Esophagus muscularis mucosa (tissue), 4 donors: ENCODE measurements at regions not wholly inside any gene's neighbourhood (a gene's known extent, or its start where the extent isn't known, plus 50 kb on each side); places are given as distances from the start of the nearest gene placed in this dataset.

Experiments
- DNase-seq: peaks from one replicate; pipeline ENCODE4 v3.0.0-alpha.2; 2017; ENCODE audit errors: extremely low spot score
- H3K27ac ChIP-seq, 4 donors: fragments of 200-600 bp; sonication (generic); replicated peaks in 1 of 4; 1 replicate in 3 of 4; 2 replicates in 1 of 4; pipeline ENCODE4 v1.5.1; 2016 to 2019; ENCODE audit warnings: mild to moderate bottlenecking in 1 of 4
- H3K27me3 ChIP-seq, 4 donors: fragments of 200-600 bp; sonication (generic); one replicate each; pipeline versions ENCODE4 v1.5.1 to v1.6.0; 2016 to 2019
- H3K36me3 ChIP-seq, 4 donors: fragments of 200-600 bp; sonication (generic); one replicate each; pipeline ENCODE4 v1.5.1; 2016 to 2019
- H3K4me1 ChIP-seq, 4 donors: fragments of 200-600 bp; sonication (generic); one replicate each; pipeline ENCODE4 v1.5.1; 2016 to 2019
- H3K4me3 ChIP-seq, 4 donors: fragments of 200-600 bp; sonication (generic); 1 replicate in 2 of 4; 2 replicates in 2 of 4; pipeline ENCODE4 v1.5.1; 2016 to 2019; ENCODE audit warnings: mild to moderate bottlenecking in 4 of 4, moderate library complexity in 1 of 4
- H3K9me3 ChIP-seq, 4 donors: fragments of 200-600 bp; sonication (generic); 1 replicate in 3 of 4; 2 replicates in 1 of 4; pipeline ENCODE4 v1.5.1; 2016 to 2019
- EP300 ChIP-seq: sonication (generic); formaldehyde crosslinking; IDR thresholded peaks from one replicate; pipeline ENCODE4 v1.6.1; 2017; ENCODE audit warnings: antibody characterized with exemption
- POLR2A ChIP-seq: fragments of 450-650 bp; IDR thresholded peaks from one replicate; pipeline ENCODE4 v1.6.1; 2017; ENCODE audit warnings: antibody characterized with exemption, moderate library complexity, mild to moderate bottlenecking, low read depth
- POLR2AphosphoS5 ChIP-seq, 2 donors: sonication (generic); formaldehyde crosslinking; IDR thresholded peaks; one replicate each; pipeline ENCODE4 v1.6.1; 2017; ENCODE audit warnings: antibody characterized with exemption in 2 of 2
- WGBS: methylation state at CpG from one replicate; pipeline ENCODE4 v1.1.5; 2018; 5-methylcytosine and 5-hydroxymethylcytosine counted together
- intact Hi-C: fragments of 100-400 bp; cut with DNase I; formaldehyde crosslinking; loops from one replicate; pipeline ENCODE4 v1.15.1; 2023
- TF ChIP-seq, protein P1 (sequence below), 3 experiments: fragments of 200-600 bp in 2 of 3; fragments of 450-650 bp in 1 of 3; sonication (generic) in 2 of 3; IDR thresholded peaks; one replicate each; pipeline ENCODE4 v1.5.1; 2017 to 2019; ENCODE audit warnings: antibody characterized with exemption in 3 of 3, mild to moderate bottlenecking in 2 of 3, moderate library complexity in 1 of 3

DNA sequence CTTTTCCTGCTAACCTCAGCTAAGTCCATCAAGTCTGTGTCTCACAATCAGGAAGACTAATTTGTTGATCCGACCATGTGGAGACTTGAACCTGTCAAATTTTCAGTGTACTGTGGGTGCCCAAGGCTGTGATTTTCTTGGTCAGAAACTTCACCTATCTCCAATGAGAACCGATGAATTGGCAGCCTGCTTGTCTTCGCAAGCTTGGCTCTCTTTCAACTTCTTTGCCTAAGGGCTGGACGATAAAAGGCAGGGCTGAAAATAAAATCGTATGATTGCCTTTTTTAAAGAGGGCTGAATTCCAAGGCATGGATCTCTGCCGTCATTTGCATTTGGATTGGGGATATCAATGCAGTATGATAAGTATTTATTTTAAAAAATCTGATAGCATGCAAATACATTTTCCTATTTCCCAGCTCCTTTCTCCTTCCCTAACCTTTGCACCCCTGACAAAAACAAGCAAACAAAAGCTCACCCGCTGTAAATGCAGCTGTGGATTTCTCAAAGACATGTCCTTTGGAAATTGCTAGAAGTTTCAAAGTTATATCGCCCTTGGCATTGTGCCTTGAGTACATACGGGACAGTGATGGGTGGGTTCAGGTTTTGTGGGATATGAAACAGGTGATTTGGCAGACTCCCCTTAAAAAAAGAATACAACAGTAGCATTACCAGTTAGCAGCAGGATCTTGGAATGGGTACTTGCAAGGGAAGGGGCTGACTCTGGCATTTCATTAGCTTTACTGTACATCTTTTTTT lies 80.6 kb downstream of the NPTX2 start:
- no peaks in the 10 kb centered on the region for H3K4me1 ChIP-seq
- peaks cover 0 to 5% (median 0%) of the 10 kb centered on the region in 4 donors for H3K27me3 ChIP-seq
- H3K9me3 ChIP-seq: peaks cover 0 to 25% (median 16%) of the 10 kb centered on the region in 4 donors
- H3K36me3 ChIP-seq: no peaks in the 10 kb centered on the region
- no peak for DNase-seq
- intact Hi-C loops: no loop called here
- TF ChIP-seq, protein P1, sequence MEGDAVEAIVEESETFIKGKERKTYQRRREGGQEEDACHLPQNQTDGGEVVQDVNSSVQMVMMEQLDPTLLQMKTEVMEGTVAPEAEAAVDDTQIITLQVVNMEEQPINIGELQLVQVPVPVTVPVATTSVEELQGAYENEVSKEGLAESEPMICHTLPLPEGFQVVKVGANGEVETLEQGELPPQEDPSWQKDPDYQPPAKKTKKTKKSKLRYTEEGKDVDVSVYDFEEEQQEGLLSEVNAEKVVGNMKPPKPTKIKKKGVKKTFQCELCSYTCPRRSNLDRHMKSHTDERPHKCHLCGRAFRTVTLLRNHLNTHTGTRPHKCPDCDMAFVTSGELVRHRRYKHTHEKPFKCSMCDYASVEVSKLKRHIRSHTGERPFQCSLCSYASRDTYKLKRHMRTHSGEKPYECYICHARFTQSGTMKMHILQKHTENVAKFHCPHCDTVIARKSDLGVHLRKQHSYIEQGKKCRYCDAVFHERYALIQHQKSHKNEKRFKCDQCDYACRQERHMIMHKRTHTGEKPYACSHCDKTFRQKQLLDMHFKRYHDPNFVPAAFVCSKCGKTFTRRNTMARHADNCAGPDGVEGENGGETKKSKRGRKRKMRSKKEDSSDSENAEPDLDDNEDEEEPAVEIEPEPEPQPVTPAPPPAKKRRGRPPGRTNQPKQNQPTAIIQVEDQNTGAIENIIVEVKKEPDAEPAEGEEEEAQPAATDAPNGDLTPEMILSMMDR (IDR thresholded peaks at IDR 0.05): no peak
- TF ChIP-seq POLR2AphosphoS5 (IDR thresholded peaks at IDR 0.05): no peak
- no peak for TF ChIP-seq POLR2A
- TF ChIP-seq EP300: no peak
- H3K27ac ChIP-seq: no peak overlapping the region
- 77% methylated on average over 9 of the region's 9 CpGs for WGBS
- no peak overlapping the region for H3K4me3 ChIP-seq

DNA sequence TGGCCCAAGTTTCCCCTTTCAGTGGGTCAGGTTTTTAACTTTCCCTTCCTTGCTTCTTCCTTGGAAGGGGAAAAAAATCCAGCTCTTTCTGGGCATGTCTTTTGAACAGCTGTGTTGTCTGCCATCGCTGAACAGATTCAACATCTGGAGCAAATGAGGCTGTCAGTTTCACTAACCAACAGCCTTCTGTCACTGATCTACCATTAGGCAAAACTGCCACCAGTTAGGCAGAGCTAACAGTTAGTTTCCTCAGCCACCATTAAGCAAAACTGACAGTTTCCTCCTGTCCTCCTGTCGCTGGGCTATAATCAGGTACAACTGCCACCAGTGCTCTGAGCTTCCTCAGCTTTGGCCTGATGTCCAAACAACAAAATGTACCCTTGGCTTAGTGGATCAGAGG lies 81.9 kb downstream of the NPTX2 start:
- intact Hi-C loops: no loop called here
- H3K27ac ChIP-seq: no peak overlapping the region
- no peak for DNase-seq
- H3K4me3 ChIP-seq: no peak overlapping the region
- no peaks in the 10 kb centered on the region for H3K4me1 ChIP-seq
- TF ChIP-seq POLR2A: no peak
- no peak for TF ChIP-seq POLR2AphosphoS5 (IDR thresholded peaks at IDR 0.05)
- TF ChIP-seq, protein P1 (IDR thresholded peaks at IDR 0.05): no peak
- TF ChIP-seq EP300: no peak
- H3K36me3 ChIP-seq: no peaks in the 10 kb centered on the region
- peaks cover 0 to 9% (median 0%) of the 10 kb centered on the region in 4 donors for H3K27me3 ChIP-seq
- peaks cover 0 to 14% (median 6%) of the 10 kb centered on the region in 4 donors for H3K9me3 ChIP-seq
- 40% methylated on average over 2 of the region's 2 CpGs for WGBS

DNA sequence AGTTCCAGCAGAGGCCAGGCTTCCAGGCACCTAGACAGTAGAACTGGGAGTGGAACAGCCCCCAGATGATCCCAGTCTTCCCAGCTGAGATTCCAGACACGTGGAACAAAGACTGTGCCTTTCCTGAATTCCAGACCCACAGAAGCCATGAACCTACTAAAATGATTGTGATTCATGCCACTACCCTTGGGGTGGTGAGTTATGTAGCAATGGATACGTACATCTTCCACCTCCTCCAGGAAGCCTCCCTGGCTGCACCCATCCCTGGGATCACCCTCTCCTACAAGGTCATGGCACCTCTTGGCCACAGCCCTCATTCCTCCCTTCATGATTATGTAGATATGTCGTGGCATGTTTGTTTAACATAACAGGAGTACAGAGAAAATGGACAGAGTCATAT lies 83.4 kb downstream of the NPTX2 start:
- Histone ChIP-seq H3K27me3 (peaks cover 0 to 20% (median 0%) of the 10 kb centered on the region in 4 donors), H3K27ac (no peak overlapping the region), H3K9me3 (peaks cover 0 to 14% (median 6%) of the 10 kb centered on the region in 4 donors), H3K4me1 (no peaks in the 10 kb centered on the region), H3K4me3 (no peak overlapping the region), H3K36me3 (no peaks in the 10 kb centered on the region)
- WGBS: 58% methylated on average over 3 of the region's 3 CpGs
- no peak for DNase-seq
- TF ChIP-seq POLR2AphosphoS5 (IDR thresholded peaks at IDR 0.05) (no peak), EP300 (no peak), POLR2A (no peak)
- TF ChIP-seq, protein P1 (IDR thresholded peaks at IDR 0.05): no peak
- intact Hi-C loops: no loop called here

DNA sequence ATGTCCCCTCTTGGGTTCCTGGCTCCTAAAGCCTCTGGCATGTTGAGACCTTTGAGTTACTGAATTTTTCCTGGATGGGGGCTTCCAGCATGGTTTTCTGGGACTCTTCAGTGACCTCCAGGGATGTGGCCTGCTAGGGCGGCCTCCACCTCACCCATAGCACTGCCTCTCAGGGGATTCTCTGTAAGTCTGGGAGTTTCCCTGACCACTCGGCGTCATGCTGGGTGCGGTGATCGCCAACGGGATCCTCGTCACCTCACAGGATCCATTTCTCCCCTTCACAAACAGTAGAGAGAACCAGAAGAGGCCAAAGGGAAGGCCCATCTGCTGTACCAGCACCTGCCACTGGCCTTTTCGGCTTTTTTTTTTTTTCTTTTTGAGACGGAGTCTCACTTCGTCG lies 84.3 kb downstream of the NPTX2 start:
- H3K4me1 ChIP-seq: no peaks in the 10 kb centered on the region
- TF ChIP-seq POLR2A: no peak
- no peak for TF ChIP-seq POLR2AphosphoS5 (IDR thresholded peaks at IDR 0.05)
- TF ChIP-seq, protein P1 (IDR thresholded peaks at IDR 0.05): no peak
- TF ChIP-seq EP300: no peak
- no peaks in the 10 kb centered on the region for H3K36me3 ChIP-seq
- H3K27ac ChIP-seq: no peak overlapping the region
- DNase-seq: no peak
- peaks cover 0 to 10% (median 6%) of the 10 kb centered on the region in 4 donors for H3K9me3 ChIP-seq
- intact Hi-C loops: no loop called here
- no peak overlapping the region for H3K4me3 ChIP-seq
- H3K27me3 ChIP-seq: peaks cover 0 to 23% (median 0%) of the 10 kb centered on the region in 4 donors
- WGBS: 81% methylated on average over 11 of the region's 11 CpGs
